HEK293 (cell line): ENCODE measurements at regions not wholly inside any gene's neighbourhood (a gene's known extent, or its start where the extent isn't known, plus 50 kb on each side); places are given as distances from the start of the nearest gene placed in this dataset.

Experiments used
- CTCF ChIP-seq: fragments of 450-650 bp; formaldehyde crosslinking; IDR thresholded peaks from 2 replicates; pipeline ENCODE4 v1.5.1; 2016; ENCODE audit warnings: missing biosample characterization, missing genetic modification characterization
- ZNF114 ChIP-seq: fragments of 450-650 bp; formaldehyde crosslinking; IDR thresholded peaks from 2 replicates; pipeline ENCODE4 v1.5.0; 2017; ENCODE audit warnings: missing biosample characterization, missing genetic modification characterization
- ZNF121 ChIP-seq: fragments of 450-650 bp; formaldehyde crosslinking; IDR thresholded peaks from 2 replicates; pipeline ENCODE4 v1.5.1; 2016; ENCODE audit warnings: missing biosample characterization, missing genetic modification characterization
- ZNF202 ChIP-seq: fragments of 450-650 bp; formaldehyde crosslinking; IDR thresholded peaks from 2 replicates; pipeline ENCODE4 v1.5.1; 2016; ENCODE audit warnings: missing biosample characterization, missing genetic modification characterization, borderline replicate concordance
- ZNF266 ChIP-seq: fragments of 450-650 bp; formaldehyde crosslinking; IDR thresholded peaks from 2 replicates; pipeline ENCODE4 v1.5.1; 2016; ENCODE audit warnings: missing biosample characterization, missing genetic modification characterization, low read depth
- ZNF529 ChIP-seq: fragments of 450-650 bp; formaldehyde crosslinking; IDR thresholded peaks from 2 replicates; pipeline ENCODE4 v1.5.1; 2017; ENCODE audit warnings: missing genetic modification characterization, missing biosample characterization; ENCODE audit not compliant: insufficient replicate concordance
- ZNF555 ChIP-seq: fragments of 450-650 bp; formaldehyde crosslinking; conservative IDR thresholded peaks from 2 replicates; pipeline ENCODE4 v1.5.1; 2017; ENCODE audit warnings: missing biosample characterization, mild to moderate bottlenecking, missing genetic modification characterization, inconsistent platforms
- ZSCAN5A ChIP-seq: fragments of 450-650 bp; formaldehyde crosslinking; IDR thresholded peaks from 2 replicates; pipeline ENCODE4 v1.5.1; 2016; ENCODE audit warnings: missing biosample characterization, missing genetic modification characterization

- TF ChIP-seq ZNF202 (tag by site-specific recombination) = no peak
- TF ChIP-seq ZNF529 (tag by site-specific recombination) = no peak
- no peak for TF ChIP-seq CTCF
- TF ChIP-seq ZNF121 (tag by site-specific recombination) = no peak
- TF ChIP-seq ZNF266 = no peak
- no peak for TF ChIP-seq ZNF555 (tag by site-specific recombination)
- TF ChIP-seq ZSCAN5A (tag by site-specific recombination) = no peak
- no peak for TF ChIP-seq ZNF114 (tag by site-specific recombination)
Measured at GRCh38 chr17:15171167-15172047, 93.7 kb downstream of the PMP22 start.
